ENCODE measurements at regions not wholly inside any gene's neighbourhood (a gene's known extent, or its start where the extent isn't known, plus 50 kb on each side); places are given as distances from the start of the nearest gene placed in this dataset.

DNA sequence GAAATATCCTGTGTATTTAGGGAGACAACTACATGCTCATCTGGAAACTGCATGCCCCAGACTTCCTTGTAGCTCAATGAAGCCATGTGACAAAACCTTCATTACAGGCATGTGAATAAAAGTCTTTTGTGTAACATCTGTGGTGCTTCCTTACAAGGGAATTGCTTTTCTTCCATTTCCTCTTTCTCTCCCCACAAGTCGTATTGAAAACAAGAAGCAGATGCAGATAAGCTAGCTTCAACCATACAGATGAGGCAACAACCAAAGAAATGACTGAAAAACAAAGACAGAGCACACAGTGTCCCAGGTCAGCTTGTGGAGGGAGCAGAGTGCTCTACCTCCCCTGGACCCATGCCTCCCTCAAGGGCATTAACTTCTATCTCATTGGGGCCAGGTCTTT lies 115.8 kb upstream of the INPP4B start:
- no peak for DNase-seq

DNA sequence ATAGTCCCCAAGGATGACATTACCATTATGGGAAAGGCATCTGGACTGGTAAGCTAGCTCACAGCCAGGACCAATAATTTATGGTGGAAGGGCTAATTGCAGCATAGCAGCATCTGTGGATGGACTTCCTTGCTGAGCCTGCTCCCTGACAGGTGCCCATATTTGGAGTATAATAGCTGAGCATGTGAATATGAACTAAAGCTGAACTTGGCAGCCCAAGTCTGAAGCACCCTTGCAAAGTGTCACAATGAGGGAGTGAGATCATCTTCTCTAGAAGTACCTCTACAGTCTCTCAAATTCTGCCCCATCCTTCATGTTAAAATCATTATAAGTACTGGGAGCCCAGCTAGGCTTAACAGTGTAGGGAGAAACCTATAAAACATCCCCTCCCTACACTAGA lies 128.2 kb upstream of the INPP4B start:
- no peak for DNase-seq

DNA sequence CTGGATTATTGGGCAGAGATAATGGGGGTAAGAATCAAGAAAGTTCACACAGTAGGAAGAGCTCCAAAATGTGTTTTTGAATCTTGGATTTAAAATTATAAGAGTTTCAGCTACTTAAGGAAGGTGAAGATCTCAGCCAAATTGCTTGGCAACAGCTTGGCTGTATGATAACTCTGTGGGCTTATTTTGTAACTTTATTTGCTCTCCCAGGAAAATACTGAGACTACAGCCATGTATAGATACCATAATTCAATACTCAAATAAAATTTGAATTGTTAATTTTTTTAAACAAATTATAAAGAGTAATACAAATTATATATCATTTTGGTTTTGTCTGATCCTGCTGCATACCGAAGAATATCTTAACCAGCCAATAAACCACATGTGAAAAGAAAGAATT lies 129.5 kb upstream of the INPP4B start:
- no peak for DNase-seq

DNA sequence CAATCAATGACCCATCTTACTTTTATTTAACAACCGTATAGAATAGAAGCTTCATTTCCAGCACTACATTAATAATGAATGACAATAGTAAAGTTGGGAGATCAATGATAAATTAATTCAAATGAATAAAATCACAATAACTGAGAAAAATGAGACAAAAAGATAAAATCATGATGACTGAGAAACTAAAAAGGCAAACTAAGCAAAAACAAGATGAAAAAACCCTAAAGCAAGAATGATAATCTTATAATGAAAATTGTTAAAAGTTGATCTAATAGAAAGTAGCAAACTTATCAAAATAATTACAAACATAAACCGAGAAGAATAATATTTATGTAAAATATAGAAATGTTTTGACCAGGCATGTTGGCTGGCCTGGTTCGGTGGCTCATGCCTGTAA lies 130.4 kb upstream of the INPP4B start:
- no peak for DNase-seq

DNA sequence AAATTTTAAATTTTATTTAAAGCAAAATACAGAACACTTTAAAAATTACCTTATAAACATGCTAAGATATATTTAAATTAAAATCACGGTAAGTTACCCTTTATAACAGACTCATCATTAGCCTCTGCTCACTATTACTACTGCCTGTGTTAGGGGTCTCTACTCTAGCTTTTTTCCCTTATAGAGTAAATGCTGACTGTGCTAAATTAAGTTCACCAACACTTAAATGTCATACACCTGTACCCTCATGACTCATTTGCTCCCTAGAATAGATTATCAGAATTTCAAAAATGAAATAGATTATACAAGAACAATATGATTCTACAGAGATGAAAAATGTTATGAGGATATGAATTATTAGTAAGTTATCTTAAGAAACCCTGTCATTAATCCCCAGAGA lies 131.1 kb upstream of the INPP4B start:
- DNase-seq = no peak

DNA sequence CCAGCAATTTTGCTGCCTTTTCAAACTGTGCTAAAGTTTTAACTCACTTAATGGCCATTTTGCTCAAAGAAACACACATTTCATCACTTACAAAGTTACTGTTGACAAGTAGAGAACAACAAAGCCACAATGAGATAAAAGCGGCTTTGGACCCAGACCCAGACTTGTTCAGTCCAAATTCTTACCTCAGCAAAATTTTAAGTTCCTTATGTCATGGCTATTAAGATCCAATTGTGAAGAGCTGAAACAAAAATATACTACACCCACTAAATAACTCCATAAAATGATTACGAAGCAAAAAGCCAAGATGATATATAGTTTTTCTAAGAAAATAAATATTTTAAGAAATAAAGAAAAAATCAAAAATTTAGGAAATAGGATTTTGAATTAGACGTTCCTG lies 137.0 kb upstream of the INPP4B start:
- no peak for DNase-seq

DNA sequence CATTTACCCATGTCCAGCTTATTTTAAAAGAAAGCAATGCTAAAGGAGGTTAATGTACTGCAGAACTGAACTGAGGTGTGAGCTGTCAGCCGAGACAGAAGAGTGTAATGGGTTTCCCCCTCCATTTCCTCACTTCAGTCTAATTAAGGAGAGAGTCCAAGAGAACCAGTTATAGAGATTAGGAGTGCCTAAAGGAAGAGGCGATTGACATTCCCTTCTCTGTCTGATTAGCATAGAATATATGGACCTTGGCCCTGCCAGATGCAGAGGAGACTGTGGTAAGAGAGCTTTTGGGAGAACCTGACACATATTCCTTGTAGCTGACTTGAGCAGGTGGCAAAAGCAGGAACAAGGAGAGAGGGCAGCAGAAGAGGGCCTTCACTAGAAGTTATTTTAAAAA lies 137.5 kb upstream of the INPP4B start:
- DNase-seq = no peak

DNA sequence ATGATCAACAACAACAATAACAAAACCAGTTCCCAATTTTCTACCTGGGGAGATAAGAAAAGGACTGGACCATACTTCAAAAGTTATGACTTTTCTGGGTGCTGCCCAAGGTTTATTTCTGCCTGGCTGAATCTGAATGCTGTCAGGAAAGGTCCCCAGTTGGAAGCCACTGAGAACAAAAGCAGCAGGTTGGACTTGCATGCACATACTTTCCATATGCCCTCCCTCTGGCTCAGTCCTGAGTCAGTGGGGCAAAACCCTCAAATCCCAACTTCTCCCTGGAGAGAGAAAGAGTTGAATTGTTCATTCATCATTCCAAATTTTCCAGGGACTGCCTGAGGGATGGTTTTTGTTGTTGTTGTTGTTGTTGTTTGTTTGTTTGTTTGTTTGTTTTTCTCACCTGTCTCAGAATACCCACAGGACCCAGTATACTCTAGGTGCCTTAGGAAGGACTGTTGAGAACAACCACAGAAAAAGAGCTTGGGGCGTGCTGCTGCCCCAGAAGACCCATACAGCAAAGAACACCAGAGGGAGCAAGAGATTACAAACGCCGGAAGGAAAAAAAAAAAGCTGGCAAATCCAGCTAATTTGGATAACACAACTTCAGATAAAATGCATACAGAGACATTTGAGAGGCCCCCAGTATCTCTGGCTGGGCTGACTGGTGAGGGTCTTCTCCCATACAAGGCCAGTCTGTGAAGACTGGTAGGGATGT lies 138.9 kb upstream of the INPP4B start:
- DNase-seq = no peak

DNA sequence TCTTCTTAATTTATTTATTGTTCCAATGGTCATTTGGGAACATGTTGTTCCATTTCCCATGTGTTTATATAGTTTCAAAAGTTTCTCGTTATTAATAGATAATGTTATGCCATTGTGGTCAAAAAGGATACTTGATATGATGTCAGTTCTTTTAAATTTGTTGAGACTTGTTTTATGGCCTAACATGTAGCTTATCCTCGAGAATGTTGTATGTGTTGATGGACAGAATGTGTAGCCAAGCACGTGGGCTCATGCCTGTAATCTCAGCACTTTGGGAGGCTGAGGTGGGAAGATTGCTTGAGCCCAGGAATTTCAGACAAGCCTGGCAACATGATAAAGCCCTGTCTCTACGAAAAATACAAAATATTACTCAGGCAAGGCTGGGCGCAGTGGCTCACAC lies 168.5 kb upstream of the USP38 start:
- no peak for DNase-seq

DNA sequence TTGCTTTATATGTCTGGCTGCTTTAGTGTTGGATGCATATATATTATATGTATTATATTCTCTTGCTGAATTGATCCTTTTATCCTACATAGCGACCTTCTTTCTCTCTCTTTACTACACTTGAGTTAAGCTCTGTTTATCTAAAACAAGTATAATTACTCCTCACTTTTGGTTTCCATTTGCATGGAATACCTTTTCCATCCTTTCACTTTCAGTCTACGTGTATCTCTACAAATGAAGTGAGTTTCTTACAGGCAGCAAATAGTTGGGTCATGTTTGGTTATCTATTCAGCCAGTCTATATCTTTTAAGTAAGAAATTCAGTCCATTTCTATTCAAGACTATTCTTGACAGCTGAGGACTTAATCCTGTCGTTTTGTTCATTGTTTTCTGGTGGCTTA lies 167.5 kb upstream of the USP38 start:
- no peak for DNase-seq

DNA sequence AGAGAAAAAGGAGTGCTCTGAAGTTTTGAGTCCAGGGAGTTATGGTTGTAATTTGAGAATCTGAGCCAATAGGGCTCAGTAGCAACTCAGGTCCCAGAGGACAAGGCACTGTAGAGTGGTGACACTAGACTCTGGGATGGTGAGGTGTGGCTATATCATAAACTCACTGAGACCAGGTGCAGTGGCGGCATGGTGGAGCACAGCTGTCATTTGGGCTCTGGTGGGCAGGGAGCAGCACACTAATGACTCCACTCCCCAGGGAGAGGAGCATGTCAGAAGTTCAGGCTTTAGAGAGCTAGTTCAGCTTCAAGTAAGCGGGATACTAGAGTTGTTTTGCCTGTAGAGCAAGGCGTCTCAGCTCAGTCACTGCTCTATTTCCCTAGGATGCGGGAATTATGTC lies 165.4 kb upstream of the USP38 start:
- no peak for DNase-seq

DNA sequence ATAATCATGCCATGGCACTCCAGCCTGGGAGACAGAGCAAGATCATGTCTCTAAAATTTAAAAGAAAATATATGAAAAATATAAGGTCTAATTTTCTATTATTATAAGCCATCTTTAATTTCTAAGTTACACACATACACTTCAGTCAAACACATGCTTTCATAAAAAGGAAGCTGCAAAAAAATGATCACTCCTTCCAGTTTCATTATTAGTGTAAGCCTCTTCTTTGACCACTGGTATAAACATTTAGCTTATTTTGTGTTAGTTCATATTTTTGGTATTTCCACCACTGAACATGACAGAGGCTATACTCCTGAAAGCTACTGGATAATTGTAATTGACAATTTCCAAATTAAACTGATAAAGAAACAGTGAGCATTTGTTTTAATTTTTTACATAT lies 163.3 kb upstream of the USP38 start:
- DNase-seq = no peak

DNA sequence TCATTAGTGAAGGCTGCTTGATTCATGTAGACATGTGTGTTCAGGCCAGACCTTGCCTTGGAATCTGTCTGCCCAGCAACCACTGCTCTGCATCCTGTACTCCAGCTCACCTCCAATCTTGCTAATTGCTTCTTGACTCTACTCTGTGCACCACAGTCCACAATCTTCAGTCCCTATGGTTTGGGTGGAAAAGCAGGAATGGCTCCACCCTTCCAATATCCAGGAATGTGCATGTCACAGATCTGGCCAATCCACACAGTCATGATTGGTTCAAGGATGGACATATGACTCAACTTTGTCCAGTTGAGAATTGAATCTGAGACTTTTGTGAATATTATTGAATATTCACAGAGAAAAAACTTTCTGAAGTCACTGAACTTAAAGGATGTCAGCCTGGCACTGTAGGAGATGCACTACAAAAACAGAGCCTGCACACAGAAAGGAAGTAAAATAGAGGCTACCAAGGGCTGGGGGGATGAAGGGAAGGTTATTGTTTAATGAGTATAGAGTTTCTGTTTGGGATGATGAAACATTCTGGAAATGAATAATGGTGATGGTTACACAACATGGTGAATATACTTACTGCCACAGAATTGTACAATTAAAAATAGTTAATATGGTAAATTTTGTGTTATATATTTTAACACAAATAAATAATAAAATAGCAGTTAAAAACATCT lies 161.3 kb upstream of the USP38 start:
- DNase-seq = no peak

DNA sequence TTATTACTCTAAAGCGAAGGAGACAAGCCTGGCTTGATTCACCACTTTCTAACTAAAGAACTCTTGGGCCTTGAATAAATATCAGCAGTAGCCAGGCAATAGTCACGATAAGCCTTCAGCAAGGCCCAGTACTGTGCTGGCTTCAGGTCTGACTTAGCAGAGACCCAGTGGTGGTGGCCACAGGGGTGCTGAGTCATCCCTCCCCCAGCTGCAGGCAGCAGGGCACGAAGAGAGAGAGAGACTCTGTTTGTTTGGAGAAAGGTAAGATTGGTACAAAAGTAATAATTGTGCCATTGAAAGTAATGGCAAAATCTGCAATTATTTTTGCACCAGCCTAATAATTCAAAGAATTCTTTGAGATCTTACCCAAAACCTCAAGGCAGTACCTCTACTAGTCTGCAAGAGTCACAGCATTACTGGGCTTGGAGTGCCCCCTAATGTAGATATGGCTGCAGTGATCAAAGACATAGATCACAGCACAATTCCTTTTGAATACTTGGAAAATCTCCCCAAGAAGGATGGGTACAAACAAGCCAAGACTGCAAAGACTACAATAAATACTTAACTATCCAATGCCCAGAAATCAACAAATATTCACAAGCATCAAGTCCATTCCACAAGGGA lies 159.5 kb upstream of the USP38 start:
- peak; percentile 6 for DNase-seq

DNA sequence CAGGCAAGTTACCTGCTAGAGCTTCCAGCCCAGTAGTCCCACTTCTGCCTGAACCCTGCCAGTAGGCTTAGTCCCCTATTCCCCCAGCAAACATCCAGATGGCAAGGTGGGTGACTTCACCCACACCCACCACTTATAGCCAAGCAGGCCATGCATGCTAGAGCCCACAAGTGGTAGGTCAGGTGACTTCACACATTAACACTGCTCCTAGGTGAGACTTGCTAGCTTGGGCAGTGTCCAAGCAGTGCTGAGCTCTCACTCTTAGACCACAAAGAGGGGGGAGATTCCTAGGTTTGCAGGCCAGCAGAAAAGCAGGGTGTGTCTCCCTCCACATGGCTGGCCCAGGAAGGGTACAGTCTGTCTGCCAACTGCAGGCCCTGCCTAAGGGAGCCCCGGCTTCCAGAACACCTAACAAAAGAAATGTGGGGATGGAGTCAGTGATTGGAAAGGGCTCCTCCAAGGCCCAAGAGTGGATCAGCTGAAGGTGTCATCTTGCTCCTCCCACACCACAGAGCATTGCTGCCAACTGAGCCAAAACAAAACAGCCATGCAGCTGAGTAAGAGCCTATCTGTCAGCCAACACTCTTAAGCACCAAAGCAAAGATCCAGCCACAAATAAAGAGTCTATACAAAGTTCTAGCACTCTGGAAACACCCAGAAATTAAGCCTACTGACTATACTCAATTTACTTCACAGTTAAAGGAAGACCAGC lies 158.1 kb upstream of the USP38 start:
- no peak for DNase-seq

DNA sequence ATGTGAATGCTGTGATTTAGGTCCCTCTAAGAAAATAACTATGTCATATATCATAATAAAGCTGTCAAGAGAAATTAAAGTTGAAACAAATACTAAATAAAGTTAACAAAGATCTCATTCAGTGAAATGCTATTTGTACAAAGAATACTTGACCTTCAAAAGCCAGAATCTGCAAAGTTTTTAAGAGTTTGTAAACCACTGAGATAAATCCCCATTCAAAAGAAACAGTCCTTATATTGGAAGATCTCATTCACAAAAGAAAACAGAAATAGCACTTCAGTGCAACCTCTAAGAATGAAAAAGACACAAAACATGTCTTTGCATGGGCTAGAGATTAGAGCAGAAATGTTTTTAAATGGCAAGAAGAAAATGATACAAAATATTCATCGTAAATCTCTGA lies 149.1 kb upstream of the USP38 start:
- DNase-seq = no peak

DNA sequence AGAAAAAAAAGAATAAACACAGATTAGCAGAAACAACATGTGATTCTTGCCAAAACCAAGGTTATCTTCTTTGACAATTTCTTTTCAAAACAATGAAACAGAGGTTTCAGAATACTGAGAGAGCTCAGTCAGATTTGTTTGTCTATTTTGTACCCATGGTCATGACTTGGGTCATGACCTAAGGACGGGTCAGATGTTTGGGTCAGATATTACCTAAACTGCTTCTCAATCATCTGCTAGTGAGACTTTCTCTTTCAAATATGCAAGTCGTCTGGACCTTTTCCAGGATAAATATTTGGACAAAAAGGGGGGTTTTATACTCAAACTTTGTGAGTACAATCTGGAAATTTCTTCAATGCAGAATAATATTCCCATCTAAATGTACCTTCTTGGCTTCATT lies 148.3 kb upstream of the USP38 start:
- DNase-seq = no peak

DNA sequence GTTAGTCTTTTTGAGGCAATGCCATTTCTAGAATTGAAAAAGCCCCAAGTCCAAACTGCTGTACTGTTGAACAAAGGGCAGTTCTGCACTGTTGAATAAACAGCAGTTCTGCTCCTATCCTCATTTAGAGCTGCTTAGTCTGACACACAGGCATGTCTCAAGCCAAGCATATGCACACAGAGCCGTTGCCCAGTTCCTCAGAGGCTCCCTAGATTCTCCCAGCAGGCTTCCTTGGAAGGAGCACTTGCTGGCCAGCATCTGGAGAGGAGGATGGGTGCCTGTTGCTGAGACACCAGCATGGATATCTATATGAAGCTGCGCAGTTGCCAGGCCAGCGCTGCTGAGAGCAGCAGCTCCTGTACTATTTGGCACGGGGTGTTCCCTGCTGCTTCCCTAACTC lies 138.3 kb upstream of the USP38 start:
- no peak for DNase-seq

DNA sequence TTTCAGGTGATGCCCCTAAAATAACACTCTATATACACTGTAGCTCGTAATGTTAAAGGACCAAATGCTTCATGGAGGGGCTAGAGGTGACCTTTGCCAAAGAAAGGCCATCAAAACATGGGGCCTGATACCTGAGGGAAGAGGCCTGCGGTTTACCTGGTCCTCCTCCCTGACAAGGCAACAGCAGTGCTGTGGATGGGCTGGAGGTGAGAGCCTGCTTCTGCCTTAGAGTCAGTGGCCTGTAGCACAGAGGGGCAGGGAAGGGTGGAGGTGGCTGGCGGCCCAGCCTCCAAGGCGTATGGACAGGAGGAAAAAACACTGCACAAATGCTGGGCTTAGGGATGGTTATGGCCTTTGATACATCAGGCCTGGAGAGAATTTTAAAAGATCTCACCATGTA lies 137.8 kb upstream of the USP38 start:
- DNase-seq = no peak

DNA sequence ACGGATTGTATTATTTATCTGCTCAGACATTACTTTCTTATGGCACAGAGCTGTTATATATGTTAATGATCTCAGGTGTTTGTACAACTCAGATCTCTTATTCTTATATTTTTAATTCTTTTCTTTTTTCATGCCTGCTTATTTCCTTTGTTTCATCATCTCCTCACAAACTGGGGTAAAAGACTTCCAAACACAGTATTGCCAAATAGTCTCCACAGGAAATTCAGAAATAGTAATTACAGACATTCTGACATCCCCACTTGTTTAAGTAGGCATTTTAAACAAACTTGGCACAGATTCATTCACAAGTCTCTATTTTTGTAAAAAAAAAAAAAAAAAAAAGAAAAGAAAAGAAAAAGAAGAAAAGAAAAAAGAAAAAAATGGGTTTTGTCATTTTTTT lies 129.7 kb upstream of the USP38 start:
- DNase-seq = no peak

DNA sequence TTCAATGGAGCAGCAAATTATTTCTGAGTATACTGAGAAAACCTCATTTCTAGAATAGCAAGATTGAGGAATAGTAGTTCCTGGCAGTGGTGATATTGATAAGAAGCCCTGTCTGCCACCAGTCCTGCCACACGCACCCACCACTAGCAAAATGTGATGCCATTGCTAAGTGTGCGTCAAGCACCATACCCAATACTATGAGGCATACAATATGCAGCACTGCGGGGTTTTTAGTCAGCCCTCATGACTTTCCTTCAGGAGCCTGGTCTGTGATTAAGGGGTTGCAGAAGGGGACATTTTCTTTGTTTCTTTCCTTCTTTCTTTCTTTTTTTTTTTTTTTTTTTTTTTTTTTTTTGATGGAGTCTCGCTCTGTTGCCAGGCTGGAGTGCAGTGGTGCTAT lies 128.7 kb upstream of the USP38 start:
- no peak for DNase-seq

DNA sequence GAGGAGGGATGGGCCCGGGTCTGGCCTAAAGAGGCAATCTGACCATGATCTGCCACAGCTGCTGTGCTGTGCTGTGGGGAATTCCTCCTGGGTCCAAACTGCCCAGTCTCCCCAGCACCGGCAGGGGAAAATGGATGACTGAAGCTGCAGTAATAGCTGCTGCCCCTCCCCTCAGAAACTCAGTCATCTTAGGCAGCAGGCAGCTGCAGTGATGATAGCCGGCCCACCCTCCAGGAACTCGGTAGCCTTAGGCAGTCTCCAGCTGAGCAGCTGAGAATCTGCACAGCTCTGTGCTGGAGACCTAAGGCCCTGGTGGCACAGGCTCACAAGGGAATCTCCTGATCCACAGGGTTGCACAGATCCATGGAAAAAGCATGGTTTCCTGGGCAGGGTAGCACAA lies 113.4 kb upstream of the USP38 start:
- DNase-seq = no peak

DNA sequence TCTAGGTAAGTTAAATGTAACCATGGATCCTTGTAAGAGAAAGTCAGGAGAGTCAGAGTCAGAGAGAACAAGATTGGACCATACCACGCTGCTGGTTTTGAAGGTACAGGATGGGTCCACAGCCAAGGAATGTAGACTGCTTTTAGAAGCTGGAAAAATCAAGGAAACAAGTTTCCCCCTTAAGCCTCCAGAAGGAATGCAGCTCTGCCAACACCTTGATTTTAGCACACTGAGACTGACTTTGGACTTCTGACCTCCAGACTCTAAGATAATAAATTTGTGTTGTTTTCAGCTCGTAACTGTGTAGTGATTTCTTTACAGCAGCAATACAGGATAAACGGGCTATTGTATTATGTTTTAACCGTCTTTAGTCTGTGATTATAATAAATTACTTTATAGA lies 108.0 kb upstream of the USP38 start:
- DNase-seq = no peak
